GM21515 (cell line): ENCODE measurements at regions not wholly inside any gene's neighbourhood (a gene's known extent, or its start where the extent isn't known, plus 50 kb on each side); places are given as distances from the start of the nearest gene placed in this dataset.
"Not testable (repeated sequence)": the region's sequence is repeated elsewhere in the genome, so short reads cannot be mapped to it uniquely, and the experiment has no call there.

Experiments used
- ATAC-seq: cut with Tn5 transposase; IDR thresholded peaks from one replicate; pipeline ENCODE4 v1.9.1; 2021; ENCODE audit not compliant: unreplicated experiment

GRCh38 chr5:168085261-168086031 lies 206.0 kb upstream of the WWC1 start:
- no peak for ATAC-seq

GRCh38 chr5:168086104-168086610 lies 205.3 kb upstream of the WWC1 start:
- ATAC-seq, result no peak

GRCh38 chr5:168086746-168087145 lies 204.7 kb upstream of the WWC1 start:
- no peak for ATAC-seq

GRCh38 chr5:168088410-168089173 lies 202.9 kb upstream of the WWC1 start:
- ATAC-seq, result no peak

GRCh38 chr5:168089201-168089887 lies 202.1 kb upstream of the WWC1 start:
- ATAC-seq, result no peak

DNA sequence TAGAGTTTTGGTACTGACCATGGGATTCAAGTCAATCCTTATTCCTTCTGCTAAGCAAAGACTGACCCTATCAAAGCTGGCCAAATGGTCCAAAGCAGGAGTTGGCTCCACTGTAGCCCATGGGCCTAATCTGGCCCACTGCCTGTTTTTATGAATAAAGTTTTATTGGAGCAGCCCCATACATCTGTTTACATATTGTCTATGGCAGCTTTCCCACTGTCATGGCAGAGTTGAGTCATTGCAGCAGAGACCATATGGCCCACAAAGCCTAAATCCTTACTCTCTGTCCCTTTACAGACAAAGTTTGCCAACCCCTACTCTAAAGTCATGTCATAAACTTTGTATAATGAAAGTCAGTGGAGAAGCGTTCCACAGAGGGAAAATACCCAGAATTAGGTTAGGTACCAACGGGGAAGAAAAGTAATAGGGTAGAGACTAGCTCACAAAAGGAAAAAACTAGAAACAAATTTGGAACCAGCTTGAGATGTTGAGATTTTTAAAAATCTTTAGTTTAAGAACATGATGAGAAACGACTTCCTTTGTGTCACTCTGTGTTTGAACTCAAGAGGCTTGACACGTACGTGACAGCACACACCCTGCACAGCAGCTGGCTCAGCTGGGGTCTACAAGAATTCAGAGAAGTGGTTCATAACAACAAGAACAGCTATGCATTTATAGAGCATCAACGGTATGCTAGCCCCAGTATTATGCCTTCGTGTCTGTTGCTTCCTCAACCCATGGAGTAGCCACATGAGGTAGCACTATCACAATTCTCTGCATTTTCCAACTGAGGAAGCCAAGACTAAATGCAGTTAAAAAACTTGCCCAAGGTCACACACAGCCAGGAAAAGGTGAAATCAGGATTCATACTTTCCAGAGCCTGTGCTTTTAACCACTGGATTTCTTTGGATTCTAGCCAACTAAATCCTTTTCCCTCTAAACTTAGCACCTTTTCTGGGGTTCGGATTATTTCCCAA lies 198.9 kb upstream of the WWC1 start:
- no peak for ATAC-seq

GRCh38 chr5:168093200-168093910 lies 198.1 kb upstream of the WWC1 start:
- ATAC-seq, result no peak

GRCh38 chr5:168096525-168096924 lies 194.9 kb upstream of the WWC1 start:
- ATAC-seq, result no peak

DNA sequence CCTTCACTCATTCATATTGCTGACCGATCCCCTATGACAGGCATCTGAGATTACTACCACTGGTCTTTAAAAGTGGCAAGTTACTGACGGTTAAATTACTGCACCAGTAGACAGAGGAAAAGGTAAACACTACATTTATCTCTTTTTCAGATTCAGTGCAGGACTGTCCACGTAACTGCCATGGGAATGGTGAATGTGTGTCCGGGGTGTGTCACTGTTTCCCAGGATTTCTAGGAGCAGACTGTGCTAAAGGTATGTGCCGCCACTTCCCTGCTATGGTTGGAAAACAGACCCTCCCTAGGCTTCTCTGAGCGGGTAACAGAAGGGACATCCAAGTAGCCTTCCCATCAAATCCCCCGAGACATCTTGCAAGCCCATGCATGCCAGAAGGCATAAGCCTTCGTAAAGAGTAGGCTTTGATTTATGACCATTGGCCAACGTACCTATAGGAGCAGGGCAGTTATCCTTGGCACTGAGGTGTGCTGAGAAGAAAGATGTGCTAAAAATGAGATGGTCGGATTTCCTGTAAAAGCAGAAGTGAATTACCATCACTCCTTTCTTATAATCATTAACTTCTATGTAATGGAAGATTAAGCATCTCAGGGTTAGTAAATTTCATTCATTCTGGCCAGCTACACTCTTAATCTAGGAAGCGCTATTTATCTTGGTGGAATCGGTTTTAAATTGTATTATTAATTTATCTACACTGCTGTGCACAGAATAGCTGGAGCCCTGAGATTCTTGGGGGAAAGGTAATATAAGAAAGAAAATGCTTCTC lies 193.4 kb upstream of the WWC1 start:
- no peak for ATAC-seq

DNA sequence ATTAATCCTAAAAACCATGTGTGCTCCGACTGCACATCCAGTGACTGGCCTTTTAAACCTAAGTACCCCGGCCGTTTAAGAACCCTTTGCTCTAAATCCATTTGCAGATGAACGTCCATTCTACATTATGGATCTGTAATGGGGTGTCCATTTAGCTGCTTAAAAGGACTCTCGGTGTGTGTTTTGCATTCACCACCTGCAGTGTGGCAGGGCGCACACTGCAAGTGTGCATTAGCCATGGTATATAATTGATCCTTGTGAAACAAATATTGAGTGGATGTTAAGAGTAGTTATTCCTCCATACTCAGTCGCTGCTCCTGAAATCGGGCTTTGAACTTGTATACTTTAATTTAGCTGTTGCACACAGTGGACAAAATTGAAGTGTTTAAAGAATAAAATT lies 190.1 kb upstream of the WWC1 start:
- no peak for ATAC-seq

- not testable (repeated sequence) for ATAC-seq
Measured at GRCh38 chr5:168103018-168103417, 188.4 kb upstream of the WWC1 start.

DNA sequence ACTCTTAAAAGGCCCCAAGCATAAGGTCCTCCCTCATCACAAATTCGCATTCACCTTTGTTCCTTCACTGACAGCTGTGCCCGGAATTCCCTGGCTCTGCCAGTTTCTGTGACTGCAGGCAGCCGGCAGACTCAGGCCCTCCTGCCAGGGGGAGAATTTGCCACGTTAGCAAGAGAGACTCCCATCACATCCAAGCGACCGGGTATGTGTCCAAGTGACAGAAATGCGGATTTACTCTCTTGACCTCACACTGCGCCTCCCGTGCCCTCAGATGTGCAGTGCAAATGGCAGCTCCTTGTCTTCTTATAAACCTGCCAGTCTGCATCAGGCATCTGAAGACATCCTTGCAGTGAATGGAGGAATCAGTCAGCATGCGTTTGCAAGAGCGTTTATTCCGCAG lies 187.1 kb upstream of the WWC1 start:
- no peak for ATAC-seq

DNA sequence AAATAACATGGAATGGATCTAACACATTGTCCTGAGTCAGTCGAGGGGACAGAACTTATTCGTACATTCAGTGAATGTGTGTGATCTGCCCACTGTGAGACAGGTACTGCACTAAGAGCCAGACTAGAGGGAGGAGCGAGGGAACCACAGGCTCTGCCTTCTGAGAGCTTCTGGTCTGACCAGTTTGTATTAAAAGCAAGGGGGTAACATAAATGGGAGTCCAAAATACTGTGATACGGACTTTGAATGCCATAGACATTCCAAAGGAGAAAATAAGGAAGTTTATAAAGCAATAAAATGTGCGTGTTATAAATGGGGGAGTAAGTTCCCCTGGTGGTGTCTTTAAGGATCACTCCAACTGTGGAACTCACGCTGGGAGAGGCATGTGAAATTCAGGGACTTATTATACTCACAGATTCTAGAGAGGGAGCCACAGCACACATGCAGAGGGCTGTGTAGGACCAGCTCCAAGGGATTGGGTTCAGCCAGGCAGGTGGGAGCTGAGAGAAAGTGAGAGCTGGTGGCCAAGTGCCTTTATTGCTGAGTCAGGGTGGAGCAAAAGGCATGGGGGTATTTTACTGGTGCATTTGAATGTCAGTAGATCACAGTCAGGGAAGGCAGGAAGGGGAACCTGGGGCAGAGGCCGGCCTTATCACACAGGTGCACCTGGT lies 186.5 kb upstream of the WWC1 start:
- ATAC-seq, result no peak

DNA sequence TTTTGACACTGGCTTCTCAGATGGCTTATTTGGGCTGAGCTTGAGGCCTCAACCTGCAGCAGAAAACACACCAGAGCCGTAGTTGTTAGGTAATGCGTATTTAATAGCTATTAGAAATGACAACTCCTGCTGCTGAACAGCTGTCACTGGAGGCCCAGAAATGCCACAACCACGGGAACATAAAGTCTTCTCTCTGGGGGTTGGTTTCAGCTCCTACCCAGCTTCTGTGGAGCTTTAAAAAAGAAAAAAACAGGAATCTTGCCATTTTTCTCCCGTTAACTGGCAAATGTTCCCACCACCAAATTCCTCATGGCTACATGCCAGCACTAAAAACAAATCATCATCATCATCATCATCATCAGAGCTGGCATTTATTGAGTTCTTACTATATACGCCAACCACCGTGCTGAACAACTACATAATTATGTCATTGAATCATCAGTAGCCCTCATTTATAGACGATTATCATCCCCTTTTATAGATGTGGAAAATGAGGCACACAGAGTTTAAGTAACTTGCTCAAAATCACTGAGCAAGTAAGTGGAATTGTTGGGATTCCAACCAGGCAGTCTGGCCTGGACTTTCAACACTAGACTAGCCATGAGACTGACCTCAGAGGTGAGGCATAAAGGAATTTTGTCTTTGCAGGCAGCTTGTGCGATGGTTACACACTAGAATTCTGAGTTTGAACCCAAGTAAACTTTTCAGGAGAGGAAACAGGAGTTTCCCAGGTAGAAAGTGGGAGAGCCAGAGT lies 185.3 kb upstream of the WWC1 start:
- ATAC-seq, result no peak

GRCh38 chr5:168109441-168109840 lies 182.0 kb upstream of the WWC1 start:
- no peak for ATAC-seq

DNA sequence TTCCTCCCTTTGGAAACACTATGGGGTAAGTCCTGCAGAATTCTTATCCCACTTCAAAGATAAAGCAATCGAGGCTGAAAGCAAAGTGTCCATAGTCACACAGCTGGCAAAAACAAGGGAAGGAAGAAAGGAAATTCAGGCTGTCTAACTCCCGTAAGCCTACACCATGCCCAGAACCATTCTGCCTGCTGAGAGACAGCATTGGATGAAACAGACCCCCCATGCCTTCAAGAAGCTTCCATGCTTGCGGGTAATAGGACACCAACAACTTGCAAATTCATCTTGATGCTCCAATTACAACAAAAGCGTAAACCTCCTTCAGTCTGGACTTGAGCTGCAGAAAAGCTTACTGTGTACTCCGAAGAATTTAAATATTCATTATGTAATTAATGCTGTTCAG lies 181.1 kb upstream of the WWC1 start:
- ATAC-seq, result no peak

DNA sequence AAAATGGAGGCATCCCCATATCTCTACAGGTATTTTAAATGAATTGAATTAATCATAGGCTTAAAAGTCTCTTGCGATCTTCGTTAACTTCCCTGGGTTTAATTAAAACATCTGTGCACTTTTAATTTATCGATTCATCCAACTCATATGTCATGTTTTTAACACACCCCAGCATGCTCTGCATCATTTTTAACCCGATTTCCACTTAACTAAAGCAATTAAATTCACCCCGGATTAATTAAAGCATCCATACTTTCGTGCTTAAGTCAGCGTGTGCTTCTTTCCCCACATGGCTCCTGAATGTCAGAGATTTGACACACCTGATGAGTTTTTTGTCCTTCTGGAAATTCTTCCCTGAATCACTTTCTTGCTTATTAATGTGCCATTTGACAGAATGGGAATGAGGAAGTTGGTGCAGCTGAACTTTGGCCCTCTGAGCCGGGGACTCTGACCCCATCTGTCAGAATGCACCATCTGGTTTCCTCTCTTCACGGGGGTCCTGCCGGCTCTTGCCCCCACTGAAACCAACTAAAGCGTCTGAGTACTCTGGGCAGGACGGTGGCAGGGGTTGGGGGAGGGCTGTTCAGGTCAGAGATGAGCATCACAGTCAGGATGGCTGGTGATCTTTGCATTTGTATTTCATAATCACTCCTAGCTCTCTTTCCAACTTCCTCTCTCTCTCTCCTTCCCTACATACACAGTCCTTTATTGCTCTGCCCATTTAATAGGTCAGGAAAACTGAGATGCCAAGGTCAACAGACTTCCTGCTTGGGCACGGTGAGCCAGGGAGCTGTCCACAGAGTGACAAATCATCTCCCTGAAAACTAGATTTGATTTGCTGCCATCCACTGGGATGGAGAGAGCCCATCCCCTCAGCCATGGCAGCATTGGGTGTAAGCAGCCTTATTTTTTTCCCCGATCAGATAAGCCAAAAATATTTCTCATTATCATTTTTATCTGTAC lies 180.3 kb upstream of the WWC1 start:
- no peak for ATAC-seq
